Keratinocyte (primary cell): ENCODE measurements at regions not wholly inside any gene's neighbourhood (a gene's known extent, or its start where the extent isn't known, plus 50 kb on each side); places are given as distances from the start of the nearest gene placed in this dataset.

Experiments
- DNase-seq: peaks from one replicate; pipeline ENCODE4 v3.0.0-alpha.2; 2011; ENCODE audit warnings: low read depth, missing footprints, low spot score
- FAIRE-seq: peaks from 2 replicates; lab custom pipeline; 2011; peaks lifted over from hg19 to GRCh38; lab: Jason Lieb, UNC
- H2AFZ ChIP-seq: 2 replicates; pipeline ENCODE4 v1.6.0; 2012; ENCODE audit warnings: low read length, control low read depth, inconsistent platforms; ENCODE audit not compliant: control insufficient read depth
- H3K27ac ChIP-seq: 2 replicates; pipeline ENCODE4 v1.5.1; 2011; ENCODE audit warnings: low read length; ENCODE audit not compliant: control insufficient read depth, insufficient read depth
- H3K27me3 ChIP-seq: 3 replicates; pipeline ENCODE4 v1.6.0; 2011; ENCODE audit warnings: low read length; ENCODE audit not compliant: control insufficient read depth, insufficient read depth; ENCODE audit errors: extremely low read depth
- H3K36me3 ChIP-seq, 2 experiments: 2 replicates in 1 of 2; 3 replicates in 1 of 2; pipeline ENCODE4 v1.5.1; 2011; ENCODE audit warnings: low read length in 2 of 2, mild to moderate bottlenecking in 1 of 2; ENCODE audit not compliant: control insufficient read depth in 2 of 2, insufficient read depth in 2 of 2; ENCODE audit errors: extremely low read depth in 1 of 2
- H3K4me1 ChIP-seq: 3 replicates; pipeline ENCODE4 v1.5.1; 2011; ENCODE audit warnings: low read length; ENCODE audit not compliant: control insufficient read depth, insufficient read depth; ENCODE audit errors: extremely low read depth
- H3K4me2 ChIP-seq: 3 replicates; pipeline ENCODE4 v1.6.0; 2011; ENCODE audit warnings: low read depth, low read length; ENCODE audit not compliant: control insufficient read depth, insufficient read depth; ENCODE audit errors: extremely low read depth
- H3K4me3 ChIP-seq, 3 experiments: fragments of 200-600 bp in 1 of 3; sonication (generic) in 1 of 3; 2 replicates in 2 of 3; 3 replicates in 1 of 3; pipeline ENCODE4 v1.5.1; 2011 to 2016; ENCODE audit warnings: low read length in 3 of 3, mild to moderate bottlenecking in 3 of 3, control low read depth in 2 of 3, inconsistent platforms in 1 of 3, low read depth in 1 of 3, mixed read lengths in 1 of 3, mixed run types in 1 of 3, moderate library complexity in 1 of 3; ENCODE audit not compliant: control insufficient read depth in 2 of 3, insufficient read depth in 2 of 3; ENCODE audit errors: extremely low read depth in 1 of 3
- H3K79me2 ChIP-seq: 2 replicates; pipeline ENCODE4 v1.6.0; 2012; ENCODE audit warnings: low read length; ENCODE audit not compliant: control insufficient read depth, insufficient read depth
- H3K9ac ChIP-seq: 3 replicates; pipeline ENCODE4 v1.6.0; 2011; ENCODE audit warnings: low read length; ENCODE audit not compliant: control insufficient read depth, insufficient read depth; ENCODE audit errors: extremely low read depth
- H3K9me1 ChIP-seq: 3 replicates; pipeline ENCODE4 v1.6.0; 2011; ENCODE audit warnings: low read length; ENCODE audit not compliant: control insufficient read depth, insufficient read depth; ENCODE audit errors: extremely low read depth
- H3K9me3 ChIP-seq: 2 replicates; pipeline ENCODE4 v1.5.1; 2012; ENCODE audit warnings: low read depth, low read length; ENCODE audit not compliant: control insufficient read depth
- H4K20me1 ChIP-seq: 3 replicates; pipeline ENCODE4 v1.6.0; 2011; ENCODE audit warnings: low read length; ENCODE audit not compliant: control insufficient read depth, insufficient read depth; ENCODE audit errors: extremely low read depth
- EZH2 ChIP-seq: IDR thresholded peaks from one replicate; pipeline ENCODE4 v1.6.1; 2012; ENCODE audit warnings: inconsistent platforms, mild to moderate bottlenecking, low read length, moderate library complexity
- dilution Hi-C: fragments of 300-500 bp; cut with MboI; formaldehyde crosslinking; loops from one replicate; pipeline ENCODE4 v1.7.0; 2020; ENCODE audit warnings: low sequenced_read_pairs; ENCODE audit not compliant: extremely low pct_ligation_motif_present
- small RNA-seq, 3 experiments: library from RNA; depleted of rRNA; stranded (forward); fragments of <200 nt; gene quantifications; one replicate each; pipeline ENCODE3, GENCODE V24; 2012; ENCODE audit warnings: low read depth in 3 of 3, low replicate concordance in 1 of 3; ENCODE audit not compliant: insufficient read length in 3 of 3
- TF ChIP-seq, protein P1 (sequence below), 3 experiments: IDR thresholded peaks in 1 of 3; conservative IDR thresholded peaks in 1 of 3; optimal IDR thresholded peaks in 1 of 3; 2 replicates in 2 of 3; 3 replicates in 1 of 3; pipeline versions ENCODE3 to v1.5.1; 2011; ENCODE audit warnings: low read length in 3 of 3, mild to moderate bottlenecking in 3 of 3, moderate library complexity in 2 of 3, control low read depth in 1 of 3, inconsistent platforms in 1 of 3; ENCODE audit not compliant: insufficient read depth in 2 of 3; ENCODE audit errors: extremely low read depth in 1 of 3

DNA sequence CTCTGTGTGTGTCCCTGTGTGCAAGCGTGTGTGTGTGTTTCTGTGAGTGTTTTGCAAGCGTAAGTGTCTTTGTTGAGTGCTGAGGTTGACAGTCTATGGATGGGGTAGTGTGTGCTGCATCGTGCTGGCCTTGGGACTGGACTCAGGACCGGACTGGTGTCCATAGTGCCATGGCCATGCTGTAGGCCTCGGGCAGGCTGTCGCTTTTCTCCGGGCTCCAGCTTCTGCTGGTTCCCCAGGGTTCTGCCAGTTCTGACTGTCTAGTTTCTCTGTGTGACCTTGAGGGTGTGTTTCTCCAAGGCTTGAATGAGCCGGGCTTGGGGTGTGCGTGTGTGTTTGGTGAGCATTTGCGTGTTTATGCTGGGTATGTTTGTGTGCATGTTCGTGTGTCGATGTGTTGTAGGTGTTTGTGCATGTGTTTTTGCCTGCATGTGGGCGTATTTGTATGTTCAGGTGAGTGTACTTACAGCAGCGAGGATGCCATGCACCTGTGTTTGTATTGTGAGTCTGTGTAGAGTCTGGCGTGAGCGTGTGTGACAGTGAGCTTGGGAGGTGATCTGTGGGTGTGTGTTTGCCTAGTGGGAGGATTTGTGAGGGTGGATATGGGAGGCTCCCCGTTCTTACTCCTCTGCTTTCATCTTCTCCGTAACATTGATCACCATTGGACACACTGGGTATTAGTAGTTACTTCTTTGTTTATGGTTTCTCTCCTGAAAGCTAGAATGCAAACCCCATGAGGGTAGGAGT, 51.7 kb upstream of the POU3F1 start:
- FAIRE-seq: no peak
- H3K4me1 ChIP-seq: no peaks in the 10 kb centered on the region
- no peaks in the 10 kb centered on the region for H3K79me2 ChIP-seq
- no peaks in the 10 kb centered on the region for H3K9me1 ChIP-seq
- H3K9ac ChIP-seq: no peak overlapping the region
- TF ChIP-seq, protein P1, sequence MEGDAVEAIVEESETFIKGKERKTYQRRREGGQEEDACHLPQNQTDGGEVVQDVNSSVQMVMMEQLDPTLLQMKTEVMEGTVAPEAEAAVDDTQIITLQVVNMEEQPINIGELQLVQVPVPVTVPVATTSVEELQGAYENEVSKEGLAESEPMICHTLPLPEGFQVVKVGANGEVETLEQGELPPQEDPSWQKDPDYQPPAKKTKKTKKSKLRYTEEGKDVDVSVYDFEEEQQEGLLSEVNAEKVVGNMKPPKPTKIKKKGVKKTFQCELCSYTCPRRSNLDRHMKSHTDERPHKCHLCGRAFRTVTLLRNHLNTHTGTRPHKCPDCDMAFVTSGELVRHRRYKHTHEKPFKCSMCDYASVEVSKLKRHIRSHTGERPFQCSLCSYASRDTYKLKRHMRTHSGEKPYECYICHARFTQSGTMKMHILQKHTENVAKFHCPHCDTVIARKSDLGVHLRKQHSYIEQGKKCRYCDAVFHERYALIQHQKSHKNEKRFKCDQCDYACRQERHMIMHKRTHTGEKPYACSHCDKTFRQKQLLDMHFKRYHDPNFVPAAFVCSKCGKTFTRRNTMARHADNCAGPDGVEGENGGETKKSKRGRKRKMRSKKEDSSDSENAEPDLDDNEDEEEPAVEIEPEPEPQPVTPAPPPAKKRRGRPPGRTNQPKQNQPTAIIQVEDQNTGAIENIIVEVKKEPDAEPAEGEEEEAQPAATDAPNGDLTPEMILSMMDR (optimal IDR thresholded peaks at IDR 0.05 in 1 of 3, IDR thresholded peaks at IDR 0.05 in 1 of 3, conservative IDR thresholded peaks at IDR 0.05 in 1 of 3; ENCODE audit: extremely low read depth in 1 of 3, insufficient read depth in 2 of 3, low read length in 3 of 3): no peak
- TF ChIP-seq EZH2: no peak
- no peaks in the 10 kb centered on the region for H3K36me3 ChIP-seq
- DNase-seq: no peak
- no peaks in the 10 kb centered on the region for H3K27me3 ChIP-seq
- H2AFZ ChIP-seq: no peak overlapping the region
- H3K4me3 ChIP-seq: no peak overlapping the region
- no peak overlapping the region for H3K4me2 ChIP-seq
- no peaks in the 10 kb centered on the region for H4K20me1 ChIP-seq
- H3K9me3 ChIP-seq: no peaks in the 10 kb centered on the region
- H3K27ac ChIP-seq: no peak overlapping the region
- dilution Hi-C loops: no loop called here

DNA sequence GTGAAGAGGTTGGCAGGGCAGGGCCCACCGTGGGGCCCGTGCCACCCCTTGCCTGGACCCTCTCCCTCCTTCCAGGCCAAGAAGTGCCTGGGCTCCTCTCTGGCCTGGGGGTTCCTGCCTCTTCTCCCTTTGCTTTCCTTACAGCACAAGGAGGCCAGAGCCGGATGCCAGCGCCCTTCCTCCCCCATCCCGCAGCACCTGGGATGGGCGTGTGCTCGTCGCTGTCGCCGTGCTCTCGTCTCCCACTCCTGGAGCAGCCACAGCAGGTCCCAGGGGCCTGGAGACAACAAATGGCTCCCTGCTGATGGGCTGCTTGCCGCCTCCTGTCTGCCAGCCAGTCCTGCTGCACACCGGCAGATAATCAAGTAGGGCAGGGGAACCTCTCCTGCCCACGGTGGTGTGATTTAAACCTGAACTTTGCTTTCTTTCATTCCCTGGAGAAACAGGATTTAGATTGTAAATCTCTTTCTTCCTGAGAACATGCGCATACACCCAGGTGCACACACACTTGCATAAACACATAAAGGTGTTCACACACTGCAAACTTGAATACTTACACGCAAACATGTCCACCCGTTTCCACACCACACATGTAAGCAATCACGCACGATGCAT, 50.8 kb upstream of the POU3F1 start:
- dilution Hi-C loops: no loop called here
- no peaks in the 10 kb centered on the region for H3K36me3 ChIP-seq
- H3K4me2 ChIP-seq: no peak overlapping the region
- no peak for TF ChIP-seq EZH2
- H3K27ac ChIP-seq: no peak overlapping the region
- H3K9me3 ChIP-seq: no peaks in the 10 kb centered on the region
- no peak for DNase-seq
- H3K4me3 ChIP-seq: no peak overlapping the region
- no peaks in the 10 kb centered on the region for H4K20me1 ChIP-seq
- no peaks in the 10 kb centered on the region for H3K79me2 ChIP-seq
- H3K4me1 ChIP-seq: no peaks in the 10 kb centered on the region
- H2AFZ ChIP-seq: no peak overlapping the region
- H3K9ac ChIP-seq: no peak overlapping the region
- FAIRE-seq: no peak
- H3K9me1 ChIP-seq: no peaks in the 10 kb centered on the region
- no peaks in the 10 kb centered on the region for H3K27me3 ChIP-seq

Small RNA genes lying in the stretch of these regions (small RNA-seq; reads per million reads assigned to genes)
- gene RNU6-753P: 0 reads per million in 3 experiments
